MM.1S (cell line): ENCODE measurements at regions not wholly inside any gene's neighbourhood (a gene's known extent, or its start where the extent isn't known, plus 50 kb on each side); places are given as distances from the start of the nearest gene placed in this dataset.

Experiments
- DNase-seq: peaks from one replicate; pipeline ENCODE4 v3.0.0-alpha.2; 2015
- H2AFZ ChIP-seq: fragments of 300-600 bp; sonication (generic); 2 replicates; pipeline ENCODE4 v1.6.0; 2016; ENCODE audit warnings: antibody characterized with exemption, low read length
- H3F3A ChIP-seq: fragments of 300-600 bp; sonication (generic); 2 replicates; pipeline ENCODE4 v1.6.1; 2016; ENCODE audit warnings: mild to moderate bottlenecking, antibody characterized with exemption, low read length, moderate library complexity, mixed read lengths; ENCODE audit not compliant: insufficient read depth
- H3K27ac ChIP-seq: fragments of 300-600 bp; sonication (generic); 2 replicates; pipeline ENCODE4 v1.5.1; 2016; ENCODE audit warnings: mild to moderate bottlenecking, low read length
- H3K27me3 ChIP-seq: fragments of 300-600 bp; sonication (generic); replicated peaks from 2 replicates; pipeline ENCODE4 v1.6.0; 2016; ENCODE audit warnings: low read length; ENCODE audit not compliant: insufficient read depth
- H3K36me3 ChIP-seq: fragments of 300-600 bp; sonication (generic); replicated peaks from 2 replicates; pipeline ENCODE4 v1.6.1; 2016; ENCODE audit warnings: mild to moderate bottlenecking, low read length, mixed read lengths; ENCODE audit not compliant: insufficient read depth
- H3K4me1 ChIP-seq: fragments of 300-600 bp; sonication (generic); 2 replicates; pipeline ENCODE4 v1.6.1; 2016; ENCODE audit warnings: low read length, mixed read lengths
- H3K4me2 ChIP-seq: fragments of 300-600 bp; sonication (generic); 2 replicates; pipeline ENCODE4 v1.6.0; 2016; ENCODE audit warnings: low read depth, low read length
- H3K4me3 ChIP-seq: fragments of 300-600 bp; sonication (generic); 2 replicates; pipeline ENCODE4 v1.5.1; 2016; ENCODE audit warnings: low read length, mixed read lengths
- H3K79me2 ChIP-seq: fragments of 300-600 bp; sonication (generic); 2 replicates; pipeline ENCODE4 v1.6.1; 2016; ENCODE audit warnings: mixed run types, low read length, mixed read lengths
- H3K9ac ChIP-seq: fragments of 300-600 bp; sonication (generic); 2 replicates; pipeline ENCODE4 v1.6.1; 2016; ENCODE audit warnings: low read length, mixed read lengths
- H3K9me2 ChIP-seq: fragments of 300-600 bp; sonication (generic); replicated peaks from 2 replicates; pipeline ENCODE4 v1.6.1; 2016; ENCODE audit warnings: mild to moderate bottlenecking, low read length, mixed read lengths; ENCODE audit not compliant: insufficient read depth
- H3K9me3 ChIP-seq: fragments of 300-600 bp; sonication (generic); replicated peaks from 2 replicates; pipeline ENCODE4 v1.6.1; 2016; ENCODE audit warnings: mild to moderate bottlenecking, low read length, mixed read lengths; ENCODE audit not compliant: insufficient read depth
- H4K20me1 ChIP-seq: fragments of 300-600 bp; sonication (generic); 2 replicates; pipeline ENCODE4 v1.6.1; 2016; ENCODE audit warnings: mild to moderate bottlenecking, low read length, moderate library complexity, mixed read lengths; ENCODE audit not compliant: insufficient read depth
- EZH2 ChIP-seq: fragments of 300-600 bp; sonication (generic); optimal IDR thresholded peaks from 2 replicates; pipeline ENCODE3; 2017; ENCODE audit warnings: low read depth, mild to moderate bottlenecking, antibody characterized with exemption, low read length, mixed read lengths
- EZH2phosphoT487 ChIP-seq: fragments of 300-600 bp; sonication (generic); IDR thresholded peaks from 2 replicates; pipeline ENCODE4 v1.6.1; 2018; ENCODE audit warnings: antibody characterized with exemption, low read length
- TF ChIP-seq, protein P1 (sequence below): fragments of 300-600 bp; sonication (generic); IDR thresholded peaks from 2 replicates; pipeline ENCODE4 v1.5.1; 2016; ENCODE audit warnings: antibody characterized with exemption, low read length, mixed read lengths

DNA sequence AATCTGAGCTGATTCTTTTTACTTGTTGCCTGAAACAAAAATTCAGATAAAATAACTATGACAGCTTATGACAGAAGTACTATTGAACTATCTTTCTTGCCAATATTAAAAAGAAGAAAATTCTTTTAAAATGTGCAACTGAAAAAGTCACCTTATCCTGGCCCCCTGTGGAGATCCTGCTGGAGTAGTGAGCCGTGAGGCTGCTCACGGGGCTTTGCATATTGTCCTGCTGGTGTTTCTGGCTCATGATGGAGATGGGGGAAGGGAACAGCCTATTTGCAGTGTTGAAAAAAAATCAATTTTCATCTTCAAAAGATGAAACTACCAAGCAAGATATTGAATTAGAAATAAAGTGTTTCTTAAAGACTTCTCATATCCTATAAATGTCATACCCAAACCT lies 216.0 kb downstream of the SAMD5 start:
- no peak for DNase-seq
- Histone ChIP-seq H3K36me3 (no peaks in the 10 kb centered on the region), H3K27ac (no peak overlapping the region), H3K4me2 (no peak overlapping the region), H3F3A (no peaks in the 10 kb centered on the region), H4K20me1 (no peaks in the 10 kb centered on the region), H3K4me1 (no peaks in the 10 kb centered on the region), H3K79me2 (no peaks in the 10 kb centered on the region), H3K9me3 (no peaks in the 10 kb centered on the region), H3K9me2 (no peaks in the 10 kb centered on the region), H3K27me3 (no peaks in the 10 kb centered on the region), H3K9ac (no peak overlapping the region), H2AFZ (no peak overlapping the region), H3K4me3 (no peak overlapping the region)
- no peak for TF ChIP-seq EZH2
- TF ChIP-seq, protein P1, sequence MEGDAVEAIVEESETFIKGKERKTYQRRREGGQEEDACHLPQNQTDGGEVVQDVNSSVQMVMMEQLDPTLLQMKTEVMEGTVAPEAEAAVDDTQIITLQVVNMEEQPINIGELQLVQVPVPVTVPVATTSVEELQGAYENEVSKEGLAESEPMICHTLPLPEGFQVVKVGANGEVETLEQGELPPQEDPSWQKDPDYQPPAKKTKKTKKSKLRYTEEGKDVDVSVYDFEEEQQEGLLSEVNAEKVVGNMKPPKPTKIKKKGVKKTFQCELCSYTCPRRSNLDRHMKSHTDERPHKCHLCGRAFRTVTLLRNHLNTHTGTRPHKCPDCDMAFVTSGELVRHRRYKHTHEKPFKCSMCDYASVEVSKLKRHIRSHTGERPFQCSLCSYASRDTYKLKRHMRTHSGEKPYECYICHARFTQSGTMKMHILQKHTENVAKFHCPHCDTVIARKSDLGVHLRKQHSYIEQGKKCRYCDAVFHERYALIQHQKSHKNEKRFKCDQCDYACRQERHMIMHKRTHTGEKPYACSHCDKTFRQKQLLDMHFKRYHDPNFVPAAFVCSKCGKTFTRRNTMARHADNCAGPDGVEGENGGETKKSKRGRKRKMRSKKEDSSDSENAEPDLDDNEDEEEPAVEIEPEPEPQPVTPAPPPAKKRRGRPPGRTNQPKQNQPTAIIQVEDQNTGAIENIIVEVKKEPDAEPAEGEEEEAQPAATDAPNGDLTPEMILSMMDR: no peak
- TF ChIP-seq EZH2phosphoT487: no peak

DNA sequence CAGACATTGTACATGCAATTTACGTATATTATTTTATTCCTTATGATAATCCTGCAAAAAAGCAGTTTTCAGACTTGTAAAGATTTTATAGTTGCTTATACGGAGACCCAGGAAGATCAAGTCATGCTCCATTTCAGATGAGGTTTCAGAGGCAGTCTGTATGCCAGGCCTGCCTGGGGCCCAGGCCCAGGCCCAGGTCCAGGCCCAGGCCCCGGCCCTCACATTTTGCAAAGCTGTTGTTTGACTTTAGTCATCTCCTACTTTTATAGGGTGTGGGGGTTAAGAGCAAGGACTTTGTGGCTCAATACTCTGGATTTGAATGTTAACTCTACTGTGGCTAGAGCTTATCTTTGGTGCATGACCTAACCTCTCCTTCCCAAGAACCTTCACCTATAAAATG lies 217.9 kb downstream of the SAMD5 start:
- no peaks in the 10 kb centered on the region for H3K27me3 ChIP-seq
- no peaks in the 10 kb centered on the region for H4K20me1 ChIP-seq
- H3K4me2 ChIP-seq: no peak overlapping the region
- no peaks in the 10 kb centered on the region for H3K9me2 ChIP-seq
- H3K79me2 ChIP-seq: no peaks in the 10 kb centered on the region
- no peak overlapping the region for H3K9ac ChIP-seq
- H3K4me3 ChIP-seq: no peak overlapping the region
- no peaks in the 10 kb centered on the region for H3F3A ChIP-seq
- no peaks in the 10 kb centered on the region for H3K36me3 ChIP-seq
- H2AFZ ChIP-seq: no peak overlapping the region
- DNase-seq: no peak
- H3K27ac ChIP-seq: no peak overlapping the region
- H3K9me3 ChIP-seq: no peaks in the 10 kb centered on the region
- no peaks in the 10 kb centered on the region for H3K4me1 ChIP-seq
- TF ChIP-seq, protein P1: no peak

DNA sequence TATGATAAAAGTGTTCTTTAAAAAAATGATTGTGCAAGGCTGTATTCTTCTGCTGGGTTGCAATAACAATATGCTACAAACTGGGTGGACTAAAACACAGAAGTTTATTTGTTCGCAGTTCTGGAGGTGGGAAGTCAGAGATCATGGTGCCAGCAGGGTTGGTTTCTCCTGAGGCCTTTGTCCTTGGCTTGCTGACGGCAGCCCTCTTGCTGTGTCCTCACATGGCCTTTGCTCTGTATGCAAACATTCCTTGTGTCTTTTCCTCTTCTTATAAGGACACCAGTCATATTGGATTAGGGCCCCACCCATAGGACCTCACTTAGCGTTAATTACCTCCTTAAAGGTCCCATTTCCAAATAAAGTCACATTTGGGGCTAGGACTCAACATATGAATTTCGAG lies 220.4 kb downstream of the SAMD5 start:
- DNase-seq: no peak
- H3K27ac ChIP-seq: no peak overlapping the region

DNA sequence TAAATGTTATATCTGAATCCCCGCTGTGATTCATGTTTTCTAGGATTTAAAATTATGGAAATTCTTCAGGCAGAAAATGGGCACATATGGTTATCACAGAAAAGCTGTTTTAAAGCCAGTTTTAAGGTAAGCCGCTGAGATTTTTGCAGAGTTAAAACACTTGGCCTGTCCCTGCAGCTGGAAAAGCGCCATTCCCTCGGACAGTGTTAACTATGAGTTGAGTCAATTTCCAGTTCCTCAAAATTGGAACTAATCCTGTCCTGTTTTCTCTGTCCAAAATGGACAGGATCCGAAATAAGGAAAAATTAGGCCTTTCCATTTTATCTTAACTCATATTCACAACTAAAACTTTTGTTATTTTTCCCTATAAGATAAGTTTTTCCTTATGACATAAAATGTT lies 225.2 kb downstream of the SAMD5 start:
- Histone ChIP-seq H2AFZ (no peak overlapping the region), H3K4me2 (no peak overlapping the region), H3K9me2 (no peaks in the 10 kb centered on the region), H3F3A (no peaks in the 10 kb centered on the region), H3K9ac (no peak overlapping the region), H3K4me3 (no peak overlapping the region), H3K79me2 (no peaks in the 10 kb centered on the region), H3K9me3 (no peaks in the 10 kb centered on the region), H4K20me1 (no peaks in the 10 kb centered on the region), H3K27ac (no peak overlapping the region), H3K4me1 (no peaks in the 10 kb centered on the region), H3K36me3 (no peaks in the 10 kb centered on the region), H3K27me3 (no peaks in the 10 kb centered on the region)
- TF ChIP-seq EZH2: no peak
- TF ChIP-seq, protein P1: no peak
- no peak for TF ChIP-seq EZH2phosphoT487
- no peak for DNase-seq

More for the DNA sequence above, 220.4 kb downstream of the SAMD5 start:
- Histone ChIP-seq H4K20me1 (no peaks in the 10 kb centered on the region), H3K4me2 (no peak overlapping the region), H3K79me2 (no peaks in the 10 kb centered on the region), H3K27me3 (no peaks in the 10 kb centered on the region), H3F3A (no peaks in the 10 kb centered on the region), H2AFZ (no peak overlapping the region), H3K9ac (no peak overlapping the region), H3K9me2 (no peaks in the 10 kb centered on the region), H3K4me3 (no peak overlapping the region), H3K9me3 (no peaks in the 10 kb centered on the region), H3K36me3 (no peaks in the 10 kb centered on the region), H3K4me1 (no peaks in the 10 kb centered on the region)
- TF ChIP-seq EZH2: no peak
